ENCODE measurements at regions not wholly inside any gene's neighbourhood (a gene's known extent, or its start where the extent isn't known, plus 50 kb on each side); places are given as distances from the start of the nearest gene placed in this dataset.
"Not testable (repeated sequence)": the region's sequence is repeated elsewhere in the genome, so short reads cannot be mapped to it uniquely, and the experiment has no call there.

DNA sequence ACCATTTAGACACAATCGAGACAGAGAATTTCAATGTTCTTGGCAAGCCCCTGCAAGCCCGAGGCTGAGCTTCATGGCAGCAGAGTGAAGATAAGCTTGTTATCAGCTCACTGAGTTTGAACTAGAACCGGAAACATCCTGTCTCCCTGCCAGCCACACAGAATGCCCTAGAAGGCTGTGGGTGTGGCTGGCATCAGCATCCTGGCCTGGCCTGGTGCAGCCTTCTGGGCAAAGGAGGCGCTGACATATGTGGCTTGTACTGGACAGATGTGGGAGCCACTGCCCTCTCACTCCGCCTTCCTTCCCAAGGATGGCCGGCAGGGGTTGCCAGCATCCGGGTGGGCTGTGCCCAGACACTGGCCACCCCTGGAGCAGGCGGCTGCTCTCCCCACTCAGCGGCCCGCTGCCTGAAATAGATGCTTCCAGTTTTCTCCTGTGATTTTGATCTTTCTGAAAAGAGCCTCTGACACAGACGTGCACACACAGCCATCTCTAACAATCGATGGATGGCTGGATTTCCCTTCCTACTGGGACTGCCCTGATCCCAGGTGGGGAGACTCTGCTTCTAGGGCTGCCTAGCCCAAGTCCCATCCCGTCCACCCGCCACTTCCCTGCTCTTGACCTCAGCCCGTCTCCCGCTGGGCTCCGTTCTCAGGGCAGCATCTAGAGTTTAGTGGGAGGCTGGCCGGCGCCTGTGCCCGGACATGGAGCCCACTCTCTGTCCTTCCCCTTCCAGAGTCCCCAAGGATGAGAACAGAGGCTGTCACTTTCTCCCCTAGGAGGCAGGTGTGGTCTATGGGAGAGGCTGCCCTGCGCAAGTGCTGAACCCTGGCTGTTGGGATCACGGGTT is 149.7 kb downstream of the CTTN start:
- no peak for DNase-seq (ENCODE audit: low read depth in 4 of 4, low spot score in 3 of 4)

GRCh38 chr11:70548976-70549375 is 150.6 kb downstream of the CTTN start:
- no peak for DNase-seq (ENCODE audit: low read depth in 4 of 4, low spot score in 3 of 4)

GRCh38 chr11:70549386-70549785 is 151.1 kb downstream of the CTTN start:
- no peak for DNase-seq (ENCODE audit: low read depth in 4 of 4, low spot score in 3 of 4)

DNA sequence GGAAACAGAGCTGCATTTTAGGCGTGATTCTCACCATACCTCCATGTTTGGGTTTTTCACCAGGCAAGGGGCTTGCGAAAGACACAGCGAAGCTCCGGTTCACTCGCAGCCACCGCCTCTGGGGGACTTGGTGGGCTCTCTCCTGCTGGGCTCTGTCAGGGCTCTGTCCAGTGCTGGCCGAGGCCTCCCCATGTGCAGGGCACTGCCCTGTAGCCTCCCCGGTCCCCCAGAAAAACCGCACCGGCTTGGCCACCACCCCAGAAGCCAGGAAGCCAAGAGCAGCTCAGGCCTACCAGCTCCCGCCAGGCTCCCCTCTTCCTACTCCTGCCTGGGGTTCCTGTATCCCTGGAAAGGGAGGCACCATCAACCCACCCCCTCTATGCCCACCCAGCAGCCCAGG is 151.5 kb downstream of the CTTN start:
- DNase-seq (ENCODE audit: low read depth in 4 of 4, low spot score in 3 of 4) = no peak

DNA sequence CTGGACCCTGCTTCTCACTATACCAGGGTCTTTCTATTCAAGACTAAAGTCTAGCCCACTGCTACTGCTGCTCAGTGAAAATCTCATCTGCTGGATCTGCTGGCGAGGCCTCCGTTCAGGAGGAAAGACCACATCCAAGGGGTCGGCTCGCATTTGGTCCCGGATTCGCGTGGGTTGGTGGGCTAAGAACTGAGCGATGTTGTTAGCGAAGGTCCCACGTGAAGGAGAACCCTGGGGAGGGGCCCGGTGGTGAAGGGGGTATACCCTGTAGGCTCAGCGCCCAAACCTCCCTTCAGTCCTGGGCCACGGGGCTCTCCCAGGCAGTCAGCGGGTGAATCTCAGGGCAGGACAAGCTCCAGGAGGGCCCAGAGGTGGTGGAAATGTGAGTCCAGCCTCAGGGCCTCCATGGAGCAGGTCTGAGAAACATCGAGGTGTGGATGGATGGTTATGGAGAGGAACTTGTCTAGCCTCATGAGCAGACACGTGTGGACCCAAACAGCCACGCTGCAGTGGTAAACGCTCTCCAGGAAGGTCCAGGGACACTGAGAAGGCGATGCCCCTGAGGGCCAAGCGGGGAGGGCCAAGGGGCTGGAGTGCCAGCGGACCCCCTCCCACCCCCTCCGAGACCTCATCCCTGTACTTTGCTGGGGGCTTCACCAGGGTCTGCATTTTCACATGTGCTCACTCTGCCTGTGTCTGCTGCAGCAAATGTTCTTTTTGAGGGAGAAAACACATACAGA is 152.3 kb downstream of the CTTN start:
- DNase-seq (ENCODE audit: low read depth in 4 of 4, low spot score in 3 of 4) = no peak

DNA sequence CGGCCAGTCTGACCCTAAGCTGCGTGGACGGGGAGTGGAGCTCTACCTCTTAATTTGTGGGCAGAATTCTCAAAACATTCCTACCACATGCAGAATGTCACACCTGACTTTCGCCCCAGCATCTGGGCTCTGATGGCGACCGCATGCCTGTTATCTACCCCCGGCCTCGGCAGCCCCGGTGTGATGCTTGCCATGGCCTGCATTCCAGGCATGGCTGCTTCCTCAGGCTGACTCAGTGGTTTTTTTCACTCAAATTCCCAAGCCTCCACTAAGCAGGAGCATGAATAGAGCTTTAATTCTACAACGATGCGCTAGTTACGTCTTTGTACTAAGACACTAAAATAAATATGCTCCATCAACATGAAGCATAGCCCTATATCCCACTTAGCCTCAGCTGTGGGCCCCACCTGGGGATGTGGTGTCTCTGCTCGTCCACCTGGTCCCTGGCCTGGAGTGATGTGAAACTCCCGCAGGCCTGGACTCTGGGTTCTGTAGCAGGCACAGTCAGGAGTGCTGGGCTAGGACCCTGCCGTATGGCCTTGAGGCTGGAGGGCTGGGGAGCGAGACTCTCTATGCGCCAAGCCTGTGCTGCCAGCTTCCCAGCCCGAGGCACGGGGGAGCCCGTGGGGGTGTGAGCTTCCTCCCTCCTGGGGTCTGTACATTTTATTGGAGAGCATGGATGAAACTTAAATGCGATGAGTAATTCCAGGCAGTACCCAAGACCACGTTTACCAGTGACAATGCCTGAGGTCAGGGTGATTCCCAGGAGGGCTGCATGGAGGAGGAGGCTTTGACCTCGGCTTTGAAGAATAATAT is 153.2 kb downstream of the CTTN start:
- DNase-seq (ENCODE audit: low read depth in 4 of 4, low spot score in 3 of 4) = no peak

- peak in 1 of 4 donors; percentile 19 for DNase-seq (ENCODE audit: low read depth in 4 of 4, low spot score in 3 of 4)
These were observed 154.1 kb downstream of the CTTN start for GRCh38 chr11:70552167-70553150.

DNA sequence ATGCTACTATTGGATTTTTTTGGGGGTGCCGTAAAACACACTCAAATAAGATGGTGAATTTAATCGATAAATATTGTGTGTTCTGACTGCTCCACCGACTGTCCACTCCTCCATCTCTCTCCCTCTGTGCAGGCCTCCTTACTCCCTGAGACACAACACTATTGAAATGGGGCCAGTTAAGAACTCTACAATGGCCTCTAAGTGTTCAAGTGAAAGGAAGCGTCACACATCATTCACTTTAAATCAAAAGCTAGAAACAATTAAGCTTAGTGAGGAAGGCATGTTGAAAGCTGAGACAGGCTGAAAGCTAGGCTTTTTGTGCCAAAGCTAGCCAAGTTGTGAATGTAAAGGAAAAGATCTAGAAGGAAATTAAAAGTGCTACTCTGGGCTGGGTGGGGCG is 156.7 kb downstream of the CTTN start:
- DNase-seq (ENCODE audit: low read depth in 4 of 4, low spot score in 3 of 4) = no peak

GRCh38 chr11:70556884-70557741 is 158.8 kb downstream of the CTTN start:
- DNase-seq (ENCODE audit: low read depth in 4 of 4, low spot score in 3 of 4) = no peak

DNA sequence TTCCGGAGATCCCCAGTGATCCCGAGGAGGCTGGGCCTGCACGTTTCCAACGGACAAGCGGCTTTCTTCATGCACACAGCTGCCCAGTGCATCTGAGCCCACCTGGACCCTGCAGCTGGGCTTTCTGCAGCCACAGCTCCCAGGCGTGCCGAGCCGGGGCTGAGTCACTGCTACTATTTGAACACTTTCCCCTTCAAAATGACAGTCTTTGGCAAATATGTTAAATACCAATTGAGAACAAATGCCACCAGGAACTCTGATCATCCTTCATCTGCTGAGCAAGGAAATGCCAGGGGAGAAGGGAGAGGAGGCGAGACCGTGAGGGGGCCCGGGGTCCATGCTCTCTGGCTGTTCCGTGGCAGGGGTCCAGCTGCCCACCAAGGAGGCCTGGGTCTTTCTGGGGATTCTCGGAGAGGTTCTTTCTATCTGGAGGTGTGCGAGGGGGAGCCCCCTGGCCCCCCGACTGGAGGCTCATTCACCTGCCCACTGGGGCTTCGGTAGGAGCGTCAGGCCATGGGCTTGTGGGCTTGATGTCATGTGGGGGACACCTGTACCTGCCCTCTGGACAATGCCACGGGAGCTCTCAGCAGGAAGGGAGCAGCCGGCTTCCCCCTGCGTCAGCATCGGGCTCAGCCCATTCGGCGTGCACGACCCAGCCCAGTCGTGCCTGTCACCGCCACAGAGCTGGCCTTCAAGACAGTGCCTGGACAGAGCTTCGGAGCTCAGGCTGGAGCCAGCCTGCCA is 159.6 kb downstream of the CTTN start:
- no peak for DNase-seq (ENCODE audit: low read depth in 4 of 4, low spot score in 3 of 4)

DNA sequence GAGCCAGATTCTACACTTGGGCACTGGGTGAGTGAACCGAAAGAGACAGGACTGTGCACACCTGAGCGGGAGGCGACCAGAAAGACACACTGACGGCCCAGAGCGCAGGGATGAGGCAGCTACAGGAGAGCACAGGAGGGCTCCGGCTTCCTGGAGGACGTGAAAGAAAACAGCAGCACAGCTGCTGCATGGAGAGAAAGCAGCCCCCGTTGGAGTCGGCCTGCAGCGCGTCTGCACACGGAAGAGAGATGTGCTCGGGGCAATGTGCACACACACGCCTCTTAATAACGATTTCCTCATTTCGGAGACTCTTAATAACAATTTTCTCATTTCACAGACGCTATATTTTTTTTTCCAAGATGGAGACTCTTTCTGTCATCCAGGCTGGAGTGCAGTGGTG is 160.4 kb downstream of the CTTN start:
- no peak for DNase-seq (ENCODE audit: low read depth in 4 of 4, low spot score in 3 of 4)

- no peak for DNase-seq (ENCODE audit: low read depth in 4 of 4, low spot score in 3 of 4)
These were observed 161.2 kb downstream of the CTTN start for GRCh38 chr11:70559516-70559915.

GRCh38 chr11:70560621-70561020 is 162.3 kb downstream of the CTTN start:
- DNase-seq (ENCODE audit: low read depth in 4 of 4, low spot score in 3 of 4) = not testable (repeated sequence)

DNA sequence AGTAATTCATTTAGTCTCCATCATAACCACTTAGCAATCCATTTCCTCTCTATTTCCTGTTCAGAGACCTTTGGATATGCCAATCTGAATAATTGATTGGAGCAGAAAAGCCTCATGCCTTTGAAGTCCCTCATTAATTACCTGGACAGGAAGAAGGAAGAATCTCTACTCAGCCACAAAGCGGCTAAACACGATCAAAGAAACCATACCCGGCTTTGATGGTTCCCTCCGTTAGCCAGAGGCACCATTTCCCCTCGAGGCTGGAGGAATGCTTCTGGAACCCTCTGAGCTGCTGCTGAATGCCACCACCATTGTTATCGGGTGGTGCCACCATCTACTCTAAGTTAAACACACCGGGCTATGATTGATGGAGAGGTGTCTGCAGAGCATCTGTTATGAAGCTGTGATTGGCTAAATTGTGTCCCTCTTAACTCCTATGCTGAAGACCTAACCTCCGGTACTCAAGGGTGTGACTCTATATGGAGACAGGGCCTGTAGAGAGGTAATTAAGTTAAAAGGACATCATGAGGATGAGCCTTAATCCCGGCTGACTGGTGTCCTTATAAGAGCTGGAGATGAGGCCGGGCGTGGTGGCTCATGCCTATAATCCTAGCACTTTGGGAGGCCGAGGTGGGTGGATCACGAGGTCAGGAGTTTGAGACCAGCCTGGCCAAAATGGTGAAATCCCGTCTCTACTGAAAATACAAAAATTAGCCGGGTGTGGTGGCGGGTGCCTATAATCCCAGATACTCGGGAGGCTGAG is 168.6 kb downstream of the CTTN start:
- no peak for DNase-seq (ENCODE audit: low read depth in 4 of 4, low spot score in 3 of 4)

DNA sequence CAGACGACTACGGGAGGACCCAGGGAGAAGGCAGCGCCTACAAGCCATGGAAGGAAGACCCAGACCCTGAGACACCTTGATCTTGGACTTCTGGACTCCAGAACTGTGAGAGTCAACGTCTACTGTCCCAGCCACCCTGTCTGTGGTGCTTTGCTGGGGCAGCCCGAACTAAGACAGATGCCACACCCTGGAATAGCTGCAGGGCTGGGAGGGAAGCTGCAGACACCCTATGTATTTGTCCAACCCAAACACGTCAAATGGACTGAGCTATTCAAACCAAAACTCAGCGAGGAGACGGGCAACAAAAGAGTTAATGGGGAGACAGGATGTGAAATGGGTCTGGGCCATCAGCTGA is 169.3 kb downstream of the CTTN start:
- DNase-seq (ENCODE audit: low read depth in 4 of 4, low spot score in 3 of 4) = no peak

DNA sequence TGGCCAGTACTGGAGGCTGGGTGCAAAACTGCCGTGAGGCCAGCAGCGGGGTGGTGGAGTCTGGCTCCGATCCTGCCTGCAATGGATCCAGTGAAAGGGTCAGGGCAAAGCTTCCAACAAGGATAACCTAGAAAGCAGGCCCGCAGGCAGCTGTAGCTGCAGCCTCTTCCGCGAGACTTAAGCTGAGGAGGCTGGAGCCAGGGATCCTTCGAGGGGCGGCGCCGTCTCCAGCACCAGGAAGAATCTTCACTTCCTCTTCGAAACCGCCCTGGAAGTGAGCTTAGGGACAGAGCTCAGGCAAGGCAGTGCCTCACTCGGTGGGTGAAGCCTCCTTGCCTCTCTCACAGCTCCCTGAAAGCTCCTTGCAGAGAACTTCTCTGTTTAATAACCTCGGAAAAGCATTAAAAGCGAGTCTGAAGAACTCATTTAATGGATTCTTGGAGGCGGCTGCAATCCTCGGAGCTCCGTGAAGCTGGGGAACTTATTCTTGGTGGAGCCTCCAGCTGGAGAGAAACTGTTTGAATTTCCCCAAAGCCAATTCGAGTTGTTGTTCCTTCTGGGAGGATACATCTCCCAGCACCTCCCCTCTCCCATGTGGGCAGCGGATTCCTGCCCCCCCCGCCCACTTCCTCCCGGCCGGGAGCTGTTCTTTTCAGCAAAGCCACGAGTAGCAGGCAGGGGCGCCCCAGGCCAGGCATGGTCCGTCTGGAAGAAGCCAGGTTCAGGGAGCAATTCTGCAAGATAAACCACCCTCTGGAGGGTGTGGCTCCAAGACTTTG is 169.9 kb downstream of the CTTN start:
- DNase-seq (ENCODE audit: low read depth in 4 of 4, low spot score in 3 of 4) = peak in 3 of 4 donors; percentile 31 to 35 (median 31)

Measured in left renal pelvis (tissue), 4 donors.